Fibroblast of lung (primary cell): ENCODE measurements at regions not wholly inside any gene's neighbourhood (a gene's known extent, or its start where the extent isn't known, plus 50 kb on each side); places are given as distances from the start of the nearest gene placed in this dataset.

Experiments
- EZH2 ChIP-seq: IDR thresholded peaks from 2 replicates; pipeline ENCODE4 v1.5.1; 2012; ENCODE audit warnings: low read length, control low read depth, mild to moderate bottlenecking; ENCODE audit errors: missing control alignments
- TF ChIP-seq, protein P1 (sequence below), 2 donors: IDR thresholded peaks in 1 of 2; conservative IDR thresholded peaks in 1 of 2; 1 replicate in 1 of 2; 2 replicates in 1 of 2; pipeline ENCODE4 v1.5.1; 2011 to 2012; ENCODE audit warnings: low read length in 2 of 2, control low read depth in 1 of 2, inconsistent platforms in 1 of 2, low read depth in 1 of 2, mild to moderate bottlenecking in 1 of 2

DNA sequence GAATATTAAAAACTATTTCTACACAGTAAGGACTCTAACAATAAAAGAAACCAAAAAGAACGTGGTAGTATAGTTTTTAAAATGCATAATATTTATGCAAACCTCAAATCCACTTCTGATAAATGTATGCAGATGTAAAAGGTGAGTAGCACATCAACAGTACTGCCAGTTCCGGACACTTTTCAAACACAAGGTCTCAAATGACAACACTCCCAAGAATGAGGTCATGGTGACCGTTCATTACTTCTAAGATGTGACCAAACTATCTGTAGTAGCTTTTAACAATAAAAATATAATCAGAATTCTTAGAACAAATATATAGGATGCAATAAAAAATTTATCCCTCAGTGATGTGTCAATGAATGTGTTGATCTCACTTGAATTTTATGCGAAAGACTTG lies 238.7 kb upstream of the NREP start:
- no peak for TF ChIP-seq EZH2
- TF ChIP-seq, protein P1, sequence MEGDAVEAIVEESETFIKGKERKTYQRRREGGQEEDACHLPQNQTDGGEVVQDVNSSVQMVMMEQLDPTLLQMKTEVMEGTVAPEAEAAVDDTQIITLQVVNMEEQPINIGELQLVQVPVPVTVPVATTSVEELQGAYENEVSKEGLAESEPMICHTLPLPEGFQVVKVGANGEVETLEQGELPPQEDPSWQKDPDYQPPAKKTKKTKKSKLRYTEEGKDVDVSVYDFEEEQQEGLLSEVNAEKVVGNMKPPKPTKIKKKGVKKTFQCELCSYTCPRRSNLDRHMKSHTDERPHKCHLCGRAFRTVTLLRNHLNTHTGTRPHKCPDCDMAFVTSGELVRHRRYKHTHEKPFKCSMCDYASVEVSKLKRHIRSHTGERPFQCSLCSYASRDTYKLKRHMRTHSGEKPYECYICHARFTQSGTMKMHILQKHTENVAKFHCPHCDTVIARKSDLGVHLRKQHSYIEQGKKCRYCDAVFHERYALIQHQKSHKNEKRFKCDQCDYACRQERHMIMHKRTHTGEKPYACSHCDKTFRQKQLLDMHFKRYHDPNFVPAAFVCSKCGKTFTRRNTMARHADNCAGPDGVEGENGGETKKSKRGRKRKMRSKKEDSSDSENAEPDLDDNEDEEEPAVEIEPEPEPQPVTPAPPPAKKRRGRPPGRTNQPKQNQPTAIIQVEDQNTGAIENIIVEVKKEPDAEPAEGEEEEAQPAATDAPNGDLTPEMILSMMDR (conservative IDR thresholded peaks at IDR 0.05 in 1 of 2, IDR thresholded peaks at IDR 0.05 in 1 of 2; ENCODE audit: low read depth in 1 of 2, low read length in 2 of 2): no peak
